SIG-M5 treated with dmso at 0.1 percent for 504 hours (cell line): ENCODE measurements at regions not wholly inside any gene's neighbourhood (a gene's known extent, or its start where the extent isn't known, plus 50 kb on each side); places are given as distances from the start of the nearest gene placed in this dataset.

ENCODE experiments used
- DNase-seq: peaks from one replicate; lab custom pipeline; 2025; ENCODE audit not compliant: unreplicated experiment; lab: John Stamatoyannopoulos, UW

DNA sequence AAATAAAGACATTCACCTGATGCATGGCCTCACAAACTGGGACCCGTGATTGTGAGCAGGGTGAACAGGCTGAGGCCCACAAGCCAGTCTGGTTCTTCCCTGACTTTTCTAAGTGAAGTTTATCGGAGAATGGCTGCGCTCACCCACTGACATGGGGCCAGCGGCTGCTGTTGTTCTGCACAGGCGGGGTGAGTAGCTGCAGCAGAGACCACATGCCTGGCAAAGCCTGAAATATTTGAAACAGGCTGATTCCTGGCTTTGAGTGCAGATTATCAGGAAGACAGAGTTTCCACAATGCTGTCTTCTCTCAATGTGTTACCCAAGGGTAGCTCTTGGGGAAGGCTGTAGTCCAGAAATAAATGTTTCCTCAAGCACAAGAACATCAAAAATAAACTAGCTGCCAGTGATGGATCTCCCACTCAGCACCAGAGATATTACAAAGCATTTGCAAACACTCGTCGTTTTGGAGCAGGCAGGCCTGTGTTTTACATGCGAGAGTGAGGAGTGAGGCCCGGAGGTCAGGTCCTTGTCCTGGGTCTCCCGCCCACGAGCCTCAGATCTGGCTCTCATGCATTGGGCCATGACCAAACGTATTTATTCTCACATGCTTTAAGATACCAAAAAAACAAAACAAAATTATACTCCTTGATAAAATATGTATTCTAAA lies 647.1 kb downstream of the GALR1 start:
- no peak for DNase-seq

DNA sequence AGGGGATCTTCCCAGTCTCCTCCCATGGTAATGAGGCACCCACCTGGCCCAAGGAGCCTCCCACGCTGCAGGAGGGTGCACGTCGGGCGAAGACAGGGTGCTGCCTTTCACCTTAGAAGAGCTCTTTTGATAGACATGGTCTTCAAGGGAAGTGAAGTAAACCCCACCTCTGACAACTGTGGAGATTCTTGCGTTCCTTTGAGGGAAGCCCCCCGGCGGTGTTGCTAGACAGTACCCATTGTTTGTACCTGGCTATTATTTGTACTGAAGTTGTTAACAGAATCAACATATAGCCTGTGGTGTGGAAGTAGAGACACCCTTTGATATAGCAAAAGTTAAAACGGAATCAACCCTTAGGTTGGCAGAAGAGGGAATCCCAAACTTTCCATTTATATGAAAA lies 648.0 kb downstream of the GALR1 start:
- DNase-seq = no peak

DNA sequence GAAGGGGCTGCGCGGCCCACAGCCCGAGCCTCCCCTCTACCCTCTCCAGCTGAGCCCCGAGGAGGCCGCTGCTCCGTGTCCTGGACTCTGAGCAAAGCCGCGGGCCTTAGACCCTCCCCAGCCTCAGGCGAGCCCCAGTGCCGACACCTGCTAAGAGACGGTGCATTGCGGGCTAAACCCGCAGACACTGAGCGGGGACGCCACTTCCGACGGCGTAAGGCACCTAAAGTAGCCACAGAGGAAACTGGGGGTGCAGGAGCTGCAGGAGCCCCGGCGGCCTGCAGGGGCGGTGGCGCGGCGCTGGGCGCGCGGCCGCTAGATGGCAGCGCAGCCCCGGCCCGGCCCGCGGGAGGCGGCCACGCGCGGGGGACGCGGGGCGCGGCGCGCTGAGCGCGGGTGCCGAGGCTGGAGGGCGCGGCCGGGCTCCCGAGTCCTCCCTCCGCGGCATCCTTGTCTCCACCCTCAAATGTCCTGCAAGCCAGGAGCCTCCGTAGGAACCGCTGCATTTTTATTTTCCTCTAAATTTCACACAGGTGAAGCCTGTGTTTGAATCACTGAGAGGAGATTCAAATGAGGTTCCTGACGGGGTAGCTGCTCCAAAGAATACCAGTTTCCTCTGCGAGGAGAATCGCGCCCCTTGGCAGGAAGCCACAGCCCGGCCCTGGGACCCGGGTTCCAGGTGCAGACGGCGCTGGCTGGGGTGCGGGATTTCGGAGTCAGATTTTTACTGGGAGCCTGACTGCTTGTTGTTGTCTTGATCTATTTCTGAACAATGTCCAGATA lies 650.5 kb downstream of the GALR1 start:
- DNase-seq = no peak

DNA sequence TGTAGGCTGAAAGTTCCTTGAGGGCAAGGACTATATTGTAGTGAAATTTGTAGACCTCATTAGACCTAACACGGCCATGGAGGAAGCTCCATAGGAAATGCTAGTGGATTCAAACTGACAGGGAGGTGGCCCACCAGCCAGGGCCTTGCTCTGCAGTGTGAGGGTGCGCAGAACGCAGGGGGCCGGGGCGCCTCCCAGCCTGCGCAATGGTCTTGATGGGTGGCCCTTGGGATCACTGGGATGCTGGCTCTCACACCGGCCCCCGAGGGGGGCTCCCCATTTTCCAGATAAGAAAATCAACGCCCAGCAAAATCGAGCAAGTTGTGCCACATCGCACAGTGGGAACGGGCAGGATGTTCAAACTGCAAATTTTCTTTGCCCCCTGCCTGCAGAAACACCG lies 655.4 kb downstream of the GALR1 start:
- no peak for DNase-seq

DNA sequence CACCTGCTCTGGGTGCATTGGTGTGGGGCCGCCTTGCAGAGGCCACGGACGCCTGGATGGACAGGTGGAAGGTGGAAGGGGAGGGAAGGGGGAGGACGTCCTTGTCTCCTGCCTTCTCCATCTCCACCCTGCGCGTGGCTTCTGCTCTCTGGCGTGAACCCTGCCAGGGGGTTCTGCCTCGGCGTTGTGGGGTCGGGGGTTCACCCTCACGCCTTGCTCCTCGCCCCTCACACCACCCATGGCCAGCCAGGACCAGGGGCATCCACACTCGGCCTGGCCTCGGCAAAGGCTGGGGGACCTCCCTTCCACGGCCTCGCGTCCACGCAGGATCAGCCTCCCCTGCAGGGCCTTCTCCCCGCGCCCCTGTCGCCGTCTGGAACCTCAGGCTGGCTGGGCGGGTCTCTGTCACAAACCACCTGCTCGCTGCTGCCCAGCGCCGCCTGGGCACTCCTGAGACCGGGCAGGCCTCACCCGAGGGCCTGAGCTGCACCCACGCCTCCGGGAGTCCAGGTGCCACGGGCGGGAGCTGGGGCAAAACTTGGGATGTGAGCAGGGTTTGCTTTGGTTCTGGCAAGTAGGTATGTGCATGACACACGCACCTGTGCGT lies 655.9 kb downstream of the GALR1 start:
- no peak for DNase-seq

DNA sequence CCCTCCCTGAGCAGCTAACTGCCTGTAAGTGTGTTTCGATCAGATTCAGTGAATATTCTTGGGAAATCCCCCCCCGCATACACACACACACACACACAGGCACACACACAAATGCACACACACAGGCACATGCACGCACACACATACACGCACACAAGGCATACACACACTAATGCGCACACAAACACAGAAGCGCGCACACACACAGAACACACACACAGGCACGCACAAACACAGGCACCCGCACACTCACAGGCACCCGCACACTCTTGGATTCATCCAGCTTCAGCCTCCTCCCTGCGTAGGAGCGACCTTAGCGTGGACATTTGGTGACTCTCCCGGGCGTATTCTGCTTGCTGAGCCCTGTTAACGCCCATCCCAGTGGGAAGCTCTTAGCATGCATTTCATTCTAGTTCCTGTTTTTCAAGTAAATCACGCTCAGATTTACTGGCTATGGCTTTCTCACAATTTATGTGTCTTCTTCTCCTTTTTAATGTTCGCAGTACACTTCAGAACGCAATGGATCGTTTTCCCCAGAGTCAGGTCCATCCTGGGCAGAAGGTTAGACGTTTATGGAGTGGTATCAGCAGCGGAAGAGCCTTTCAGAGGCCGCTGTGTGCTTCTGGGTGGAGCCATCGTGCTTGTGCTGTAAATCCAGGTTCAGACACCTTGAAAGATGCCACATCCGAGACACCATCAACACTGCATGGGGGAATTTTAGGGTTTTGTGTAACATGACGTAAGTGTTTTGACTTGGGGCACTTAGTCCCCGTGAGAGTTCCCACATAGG lies 656.6 kb downstream of the GALR1 start:
- DNase-seq = no peak

DNA sequence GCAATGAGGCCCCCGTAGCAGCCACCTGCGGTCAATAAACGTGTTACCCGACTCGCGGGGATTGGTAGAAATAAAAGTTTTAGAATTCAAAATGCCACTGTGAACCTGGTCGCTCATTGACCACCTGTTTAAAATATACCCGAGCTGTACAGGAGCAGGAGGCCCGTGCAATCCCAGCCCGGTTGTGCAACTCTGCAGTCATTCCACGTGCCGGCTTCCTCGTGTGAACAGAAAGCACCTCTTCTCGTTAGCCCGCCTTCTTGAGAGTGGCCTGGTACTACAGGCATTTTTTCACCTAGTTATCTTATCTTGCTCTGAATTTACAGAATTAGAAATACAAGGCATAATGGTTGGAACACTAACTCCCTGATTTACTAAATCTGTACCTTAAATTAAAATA lies 660.7 kb downstream of the GALR1 start:
- DNase-seq = no peak

DNA sequence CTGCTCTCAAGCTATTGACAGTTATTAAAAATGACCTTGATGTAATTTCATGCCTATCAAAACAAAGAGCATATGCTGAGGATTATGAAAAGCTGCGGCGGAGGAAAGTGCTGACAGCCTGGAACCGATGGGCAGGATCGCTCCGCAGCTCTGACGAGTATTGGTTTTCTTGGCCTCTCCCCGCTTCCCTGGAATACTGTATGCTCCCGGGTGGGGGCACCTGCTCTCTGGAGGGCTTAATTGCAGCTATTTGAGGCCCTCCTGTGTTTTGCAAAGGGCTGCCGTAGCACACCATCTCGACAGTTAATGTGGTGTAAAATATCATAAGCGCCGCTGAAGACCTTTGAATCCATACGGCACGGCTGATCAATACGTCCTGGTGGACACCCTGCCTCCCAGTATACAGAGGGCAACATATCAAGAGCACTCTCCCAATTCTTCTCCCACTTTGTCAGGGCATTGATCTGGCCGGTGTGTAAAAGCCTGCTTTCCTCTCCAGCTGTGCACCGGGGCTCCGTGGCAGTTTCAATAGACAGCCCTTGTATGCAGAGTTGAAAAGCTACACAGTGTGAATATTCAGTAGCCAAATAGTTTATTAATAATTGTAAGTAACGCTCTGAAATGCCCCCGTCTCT lies 662.4 kb downstream of the GALR1 start:
- no peak for DNase-seq

DNA sequence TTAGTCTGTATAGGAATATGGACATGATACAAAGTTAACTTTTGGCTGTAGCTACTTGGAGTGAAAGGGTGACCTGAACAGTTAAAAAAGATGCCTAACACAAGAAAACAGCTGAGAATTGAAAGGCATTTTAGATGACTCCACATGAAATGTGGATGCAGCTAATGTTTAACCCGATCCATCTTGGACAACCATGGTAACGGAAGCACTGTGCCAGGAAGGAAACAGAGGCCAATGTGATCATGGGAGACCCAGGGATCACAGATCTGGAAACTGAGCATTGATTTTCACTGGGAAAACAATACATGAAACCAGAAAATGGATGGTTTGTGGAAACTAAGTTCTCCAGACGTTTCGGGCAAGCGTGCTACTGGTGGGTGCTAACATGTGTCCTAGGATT lies 669.1 kb downstream of the GALR1 start:
- DNase-seq = no peak

DNA sequence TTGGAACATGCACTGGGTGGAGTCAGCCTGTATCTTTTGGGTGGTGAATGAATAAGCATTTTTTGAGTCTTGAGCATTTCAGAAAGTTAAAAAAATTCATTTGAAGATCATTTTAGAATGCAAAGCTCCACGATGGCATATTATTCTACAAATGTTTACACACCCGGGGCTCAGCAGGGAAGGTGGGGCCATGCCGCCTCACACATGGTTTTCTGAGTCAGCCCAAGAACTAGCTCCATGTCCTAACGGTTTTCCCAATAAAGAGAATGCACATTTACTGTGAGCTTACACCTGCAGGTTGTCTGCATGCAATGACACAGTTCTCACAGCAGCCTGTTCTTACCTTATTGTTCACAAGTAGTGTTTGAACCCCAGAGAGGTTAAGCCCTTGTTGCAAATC lies 670.3 kb downstream of the GALR1 start:
- no peak for DNase-seq

DNA sequence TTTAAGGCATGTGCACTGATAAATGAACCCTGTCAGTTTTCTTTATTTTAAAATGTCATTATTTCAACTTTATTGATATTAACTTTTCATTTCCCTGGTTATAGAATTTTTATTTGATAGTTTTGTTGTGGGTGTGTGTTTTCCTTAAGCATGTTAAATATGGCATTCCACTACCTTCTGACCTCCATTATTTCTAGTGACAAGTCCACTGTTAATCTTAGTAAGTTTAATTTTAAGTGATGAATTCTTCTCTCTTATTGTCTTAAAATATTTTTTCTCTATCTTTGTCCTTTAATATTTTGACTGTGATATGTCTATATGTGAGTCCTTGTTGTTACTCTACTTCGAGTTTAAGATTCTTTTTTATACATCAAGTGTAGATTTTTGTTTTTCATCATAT lies 685.7 kb downstream of the GALR1 start:
- no peak for DNase-seq

DNA sequence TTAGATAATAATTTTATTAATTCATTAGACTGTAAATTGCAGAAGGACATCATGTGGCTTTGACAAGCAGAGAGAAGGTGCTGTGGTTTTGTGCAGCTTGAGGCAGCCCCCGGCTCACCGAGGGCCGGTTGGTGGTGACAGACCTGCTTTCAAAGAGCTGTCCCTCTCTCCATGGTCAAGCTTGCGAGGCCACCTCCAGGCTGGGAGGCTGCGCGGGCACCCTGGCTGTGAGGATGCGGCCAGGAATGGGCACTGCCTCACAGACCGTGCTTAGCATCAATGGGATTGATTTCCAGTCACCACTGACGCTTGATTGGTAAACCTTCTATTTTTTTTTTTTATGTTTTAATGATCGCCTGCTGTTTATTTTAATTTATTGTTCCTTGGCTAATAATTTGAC lies 690.9 kb downstream of the GALR1 start:
- DNase-seq = no peak

DNA sequence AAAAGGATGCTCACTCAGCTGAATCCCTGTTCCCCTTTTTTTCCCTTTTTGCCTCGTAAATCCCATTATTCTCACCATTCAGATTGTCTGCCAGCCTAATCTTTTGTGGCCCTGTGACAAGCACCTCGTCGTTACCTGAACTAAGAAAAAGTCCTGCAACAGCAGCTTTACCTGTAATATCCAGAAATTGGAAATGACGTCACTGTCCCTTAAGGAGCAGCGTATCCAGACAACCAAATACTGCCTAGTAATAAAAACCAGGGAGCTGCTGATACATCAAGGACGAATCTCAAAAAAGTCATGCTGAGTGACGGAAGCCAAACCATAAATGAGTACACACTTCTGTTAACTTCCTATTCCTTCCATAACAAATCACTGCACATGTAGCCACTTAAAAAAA lies 694.9 kb downstream of the GALR1 start:
- no peak for DNase-seq

DNA sequence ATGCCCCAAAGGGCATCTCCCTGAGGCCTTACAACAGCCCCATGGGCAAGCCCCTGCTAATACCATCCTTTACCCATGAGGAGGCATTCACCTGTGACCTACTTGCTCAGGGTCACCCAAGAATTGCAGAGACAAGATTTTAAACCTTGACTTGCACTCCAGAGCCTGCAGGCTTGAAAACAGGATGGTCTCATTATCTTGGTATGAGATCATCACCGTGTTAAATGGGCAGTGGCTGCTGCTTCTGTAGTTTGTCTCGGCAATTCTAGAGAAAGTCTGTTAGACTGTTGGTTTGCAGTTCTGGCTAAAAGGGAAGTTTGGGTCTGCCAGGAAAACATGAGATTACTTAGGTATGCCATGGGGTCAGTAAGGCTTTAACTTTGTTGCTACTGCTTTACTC lies 698.9 kb downstream of the GALR1 start:
- DNase-seq = no peak

DNA sequence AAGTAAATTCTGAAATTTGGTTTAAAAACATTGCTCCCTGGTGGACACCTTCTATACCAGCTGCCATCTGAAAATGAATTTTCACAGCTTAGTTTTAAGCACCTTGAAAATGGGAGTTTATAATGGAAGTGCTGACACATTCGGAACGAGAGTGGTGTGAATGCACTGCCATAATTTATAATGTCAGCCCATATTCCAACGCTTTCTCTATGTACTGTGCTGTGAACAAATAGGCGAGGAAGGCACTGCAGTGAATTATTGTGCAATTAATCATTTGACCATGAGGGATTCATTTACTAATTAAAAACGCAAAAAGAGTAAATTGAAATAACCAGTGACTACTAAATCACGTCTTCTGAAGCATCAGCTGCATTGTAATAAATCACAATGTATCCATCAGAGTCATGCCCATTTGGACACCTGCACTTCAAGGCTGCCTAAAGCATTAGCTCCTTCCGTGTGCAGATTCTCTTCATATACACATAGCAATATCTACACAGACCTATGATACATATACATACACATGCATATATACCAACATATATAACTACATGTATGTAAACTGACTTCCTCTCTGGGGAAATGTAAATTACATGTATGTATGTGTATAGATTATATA lies 699.8 kb downstream of the GALR1 start:
- DNase-seq = no peak

DNA sequence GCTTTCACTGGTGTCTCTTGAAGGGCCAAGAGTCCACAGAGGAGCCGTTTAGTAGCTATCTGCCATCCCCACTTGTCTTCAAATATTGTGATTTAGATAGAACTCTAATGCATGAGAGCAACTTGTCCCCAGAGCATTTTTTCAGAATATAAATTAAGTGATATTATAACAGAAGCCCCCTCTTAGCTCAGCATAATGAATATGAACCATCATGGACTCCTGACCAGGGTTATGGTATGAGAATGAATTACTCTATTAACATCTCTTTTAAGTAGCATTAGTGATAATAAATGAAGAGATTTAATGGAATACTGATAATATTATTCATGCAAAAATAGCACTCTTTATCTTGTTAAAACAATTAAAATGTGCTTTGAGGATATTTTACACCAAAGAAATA lies 709.6 kb downstream of the GALR1 start:
- no peak for DNase-seq

DNA sequence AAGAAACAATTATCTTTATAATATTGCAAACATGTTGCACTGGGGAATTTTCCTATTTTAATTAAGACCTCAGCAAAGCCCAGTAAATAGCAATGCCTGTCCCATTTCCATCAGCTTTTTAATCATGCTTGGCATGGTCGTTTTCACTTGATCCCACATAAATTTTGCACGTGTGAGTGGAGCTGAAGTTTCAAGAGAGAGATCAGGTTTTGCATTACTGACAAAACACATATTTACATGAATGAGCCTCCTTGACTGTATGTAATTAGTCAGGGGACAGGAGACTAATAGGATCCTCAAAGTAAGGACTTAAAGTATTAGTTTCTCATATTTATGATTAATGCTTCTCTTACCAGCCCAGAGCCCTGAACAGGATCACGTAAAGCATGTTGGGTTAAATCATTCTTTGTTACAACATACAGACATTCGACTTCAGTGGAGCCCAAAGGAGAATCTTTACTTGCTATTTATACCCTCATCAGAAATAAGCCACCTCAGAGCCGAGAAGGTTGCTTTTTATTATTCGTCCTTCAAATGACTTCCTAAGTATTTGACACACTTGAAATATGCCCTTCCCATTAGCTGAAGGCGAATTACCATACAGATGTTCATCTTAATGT lies 711.3 kb downstream of the GALR1 start:
- DNase-seq = no peak

DNA sequence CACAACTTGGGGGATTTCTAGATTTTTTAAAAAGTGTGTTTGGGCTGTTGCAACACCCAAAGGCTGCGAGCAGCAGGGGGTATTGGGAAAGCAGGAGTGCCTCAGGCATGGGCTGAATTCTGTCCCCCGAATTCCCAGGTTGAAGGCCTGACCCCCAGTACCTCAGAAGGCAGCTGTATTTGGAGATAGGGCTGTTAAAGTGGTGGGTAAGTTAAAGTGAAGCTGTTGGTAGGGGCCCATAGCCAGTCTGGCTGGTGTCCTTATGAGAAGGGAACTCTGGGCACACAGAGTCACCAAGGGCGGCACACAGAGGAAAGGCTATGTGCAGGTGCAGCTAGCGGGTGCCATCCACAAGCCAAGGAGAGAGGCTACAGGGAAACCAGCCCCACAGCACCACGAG lies 717.4 kb downstream of the GALR1 start:
- DNase-seq = no peak

DNA sequence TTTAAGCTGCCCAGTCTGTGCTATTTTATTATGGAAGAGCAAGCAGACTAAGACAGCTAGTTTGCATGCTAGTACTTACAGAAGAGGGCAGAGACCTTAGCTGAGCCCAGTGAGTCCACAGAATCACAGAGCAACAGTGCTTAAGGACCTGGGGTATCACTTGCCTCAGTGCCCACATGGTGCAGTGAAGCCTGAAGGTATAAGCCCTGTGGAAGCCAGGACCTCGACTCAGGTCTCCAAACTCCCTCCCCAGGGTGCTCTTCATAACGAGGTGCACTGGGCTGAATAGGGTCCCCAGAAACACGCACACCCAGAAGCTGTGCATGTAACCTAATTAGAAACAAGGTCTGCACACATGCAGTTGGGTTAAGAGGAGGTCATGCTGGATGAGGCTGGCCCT lies 718.1 kb downstream of the GALR1 start:
- DNase-seq = no peak

DNA sequence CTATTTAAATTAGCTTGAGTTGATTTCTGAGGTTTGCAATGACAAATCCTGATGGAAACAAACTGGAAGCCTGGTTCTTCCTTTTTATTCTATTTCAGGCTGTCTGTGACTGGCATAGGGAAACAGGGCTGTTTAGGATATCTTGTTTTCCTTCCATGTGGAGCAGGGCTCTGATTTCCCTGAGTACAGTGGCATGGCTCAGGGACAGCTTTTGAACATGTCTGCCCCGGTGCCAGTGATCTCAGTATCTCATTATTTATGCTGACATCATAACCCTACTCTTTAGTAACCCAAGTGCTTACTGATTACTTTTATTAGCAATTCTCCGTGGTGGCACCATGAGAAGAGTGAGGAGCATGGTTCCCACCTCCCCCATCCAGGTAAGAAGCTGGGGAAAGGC lies 720.3 kb downstream of the GALR1 start:
- no peak for DNase-seq
